Smooth muscle cell (in vitro differentiated cells): ENCODE measurements at regions not wholly inside any gene's neighbourhood (a gene's known extent, or its start where the extent isn't known, plus 50 kb on each side); places are given as distances from the start of the nearest gene placed in this dataset.

Experiments
- DNase-seq: peaks from one replicate; lab custom pipeline; 2025; ENCODE audit not compliant: unreplicated experiment; lab: John Stamatoyannopoulos, UW
- H2AFZ ChIP-seq: fragments of 200-600 bp; sonication (generic); 2 replicates; pipeline ENCODE4 v1.6.0; 2016; ENCODE audit warnings: antibody characterized with exemption, low read depth, mild to moderate bottlenecking
- H3F3A ChIP-seq: fragments of 200-600 bp; sonication (generic); 2 replicates; pipeline ENCODE4 v1.6.0; 2017; ENCODE audit warnings: antibody characterized with exemption, low read depth
- H3K27ac ChIP-seq: fragments of 200-600 bp; sonication (generic); 2 replicates; pipeline ENCODE4 v1.5.1; 2016; ENCODE audit warnings: low read depth, mild to moderate bottlenecking
- H3K27me3 ChIP-seq: fragments of 200-600 bp; sonication (generic); 2 replicates; pipeline ENCODE4 v1.6.1; 2016; ENCODE audit warnings: low read depth, mild to moderate bottlenecking
- H3K36me3 ChIP-seq: fragments of 200-600 bp; sonication (generic); 2 replicates; pipeline ENCODE4 v1.5.1; 2016; ENCODE audit warnings: low read depth
- H3K4me1 ChIP-seq: fragments of 200-600 bp; sonication (generic); 2 replicates; pipeline ENCODE4 v1.5.1; 2016; ENCODE audit warnings: low read depth
- H3K4me2 ChIP-seq: fragments of 200-600 bp; sonication (generic); 2 replicates; pipeline ENCODE4 v1.6.0; 2016; ENCODE audit warnings: mild to moderate bottlenecking
- H3K4me3 ChIP-seq: fragments of 200-600 bp; sonication (generic); 2 replicates; pipeline ENCODE4 v1.5.1; 2016; ENCODE audit warnings: mild to moderate bottlenecking
- H3K79me2 ChIP-seq: fragments of 200-600 bp; sonication (generic); 2 replicates; pipeline ENCODE4 v1.6.0; 2016; ENCODE audit warnings: low read depth, mild to moderate bottlenecking
- H3K9ac ChIP-seq: fragments of 200-600 bp; sonication (generic); 2 replicates; pipeline ENCODE4 v1.6.0; 2016; ENCODE audit warnings: low read depth
- H3K9me3 ChIP-seq: fragments of 200-600 bp; sonication (generic); replicated peaks from 2 replicates; pipeline ENCODE4 v1.5.1; 2016; ENCODE audit warnings: low read depth
- H4K20me1 ChIP-seq: fragments of 200-600 bp; sonication (generic); 2 replicates; pipeline ENCODE4 v1.6.0; 2016; ENCODE audit warnings: low read depth
- CTCF ChIP-seq: fragments of 200-600 bp; sonication (generic); IDR thresholded peaks from 2 replicates; pipeline ENCODE4 v1.5.1; 2017; ENCODE audit warnings: borderline replicate concordance, mild to moderate bottlenecking, antibody characterized with exemption; ENCODE audit not compliant: insufficient read depth, poor library complexity, severe bottlenecking
- WGBS: methylation state at CpG from one replicate; pipeline ENCODE4 v1.1.7; 2016; ENCODE audit warnings: low lambda C conversion rate; 5-methylcytosine and 5-hydroxymethylcytosine counted together

GRCh38 chr13:29681864-29682263 lies 86.4 kb upstream of the SLC7A1 start:
- H3K9me3 ChIP-seq = no peaks in the 10 kb centered on the region
- 90% methylated on average over 3 of the region's 3 CpGs for WGBS
- H3K9ac ChIP-seq = no peak overlapping the region
- no peak overlapping the region for H3K4me2 ChIP-seq
- H3K27me3 ChIP-seq = no peaks in the 10 kb centered on the region
- H3K79me2 ChIP-seq = no peaks in the 10 kb centered on the region
- no peak for DNase-seq
- H3K4me3 ChIP-seq = no peak overlapping the region
- H4K20me1 ChIP-seq = no peaks in the 10 kb centered on the region
- no peak overlapping the region for H3K27ac ChIP-seq
- H2AFZ ChIP-seq = no peak overlapping the region
- no peaks in the 10 kb centered on the region for H3K4me1 ChIP-seq
- TF ChIP-seq CTCF = no peak
- H3K36me3 ChIP-seq = no peaks in the 10 kb centered on the region
- H3F3A ChIP-seq = peaks cover 6% of the 10 kb centered on the region

- H3F3A ChIP-seq = peaks cover 6% of the 10 kb centered on the region
- 47% methylated on average over 9 of the region's 9 CpGs for WGBS
- no peaks in the 10 kb centered on the region for H3K9me3 ChIP-seq
- no peak for TF ChIP-seq CTCF
- DNase-seq = no peak
- no peak overlapping the region for H3K4me3 ChIP-seq
- H3K36me3 ChIP-seq = no peaks in the 10 kb centered on the region
- peak overlapping the region; percentile 26 for H2AFZ ChIP-seq
- H3K79me2 ChIP-seq = no peaks in the 10 kb centered on the region
- peaks cover 5% of the 10 kb centered on the region for H3K4me1 ChIP-seq
- no peak overlapping the region for H3K4me2 ChIP-seq
- no peaks in the 10 kb centered on the region for H4K20me1 ChIP-seq
- H3K27ac ChIP-seq = no peak overlapping the region
- H3K9ac ChIP-seq = no peak overlapping the region
- H3K27me3 ChIP-seq = no peaks in the 10 kb centered on the region
Measured at GRCh38 chr13:29679396-29680053, 84.0 kb upstream of the SLC7A1 start.

GRCh38 chr13:29677627-29678026 lies 82.1 kb upstream of the SLC7A1 start:
- H3K27ac ChIP-seq = peak overlapping the region; percentile 39
- TF ChIP-seq CTCF = no peak
- WGBS = 79% methylated on average over 5 of the region's 5 CpGs

GRCh38 chr13:29676941-29677452 lies 81.5 kb upstream of the SLC7A1 start:
- H3K9ac ChIP-seq = peak overlapping the region; percentile 14
- H3K79me2 ChIP-seq = no peaks in the 10 kb centered on the region
- no peak for TF ChIP-seq CTCF
- H3K36me3 ChIP-seq = no peaks in the 10 kb centered on the region
- H3K4me2 ChIP-seq = peak overlapping the region; percentile 19
- H2AFZ ChIP-seq = no peak overlapping the region
- no peak overlapping the region for H3K4me3 ChIP-seq
- peaks cover 6% of the 10 kb centered on the region for H3F3A ChIP-seq
- no peaks in the 10 kb centered on the region for H4K20me1 ChIP-seq
- peak overlapping the region; percentile 39 for H3K27ac ChIP-seq
- no peaks in the 10 kb centered on the region for H3K9me3 ChIP-seq
- H3K4me1 ChIP-seq = peaks cover 5% of the 10 kb centered on the region
- no peak for DNase-seq
- 84% methylated on average over 9 of the region's 9 CpGs for WGBS
- H3K27me3 ChIP-seq = no peaks in the 10 kb centered on the region

More at GRCh38 chr13:29677627-29678026, 82.1 kb upstream of the SLC7A1 start:
- Histone ChIP-seq H3K9ac (no peak overlapping the region), H3K9me3 (no peaks in the 10 kb centered on the region), H3K36me3 (no peaks in the 10 kb centered on the region), H2AFZ (no peak overlapping the region), H4K20me1 (no peaks in the 10 kb centered on the region), H3K4me3 (no peak overlapping the region), H3K4me2 (no peak overlapping the region), H3K79me2 (no peaks in the 10 kb centered on the region), H3K27me3 (no peaks in the 10 kb centered on the region), H3K4me1 (peaks cover 5% of the 10 kb centered on the region), H3F3A (peaks cover 6% of the 10 kb centered on the region)
- no peak for DNase-seq
